HG02759 (cell line): ENCODE measurements at regions not wholly inside any gene's neighbourhood (a gene's known extent, or its start where the extent isn't known, plus 50 kb on each side); places are given as distances from the start of the nearest gene placed in this dataset.
"Not testable (repeated sequence)": the region's sequence is repeated elsewhere in the genome, so short reads cannot be mapped to it uniquely, and the experiment has no call there.

ENCODE experiments used
- ATAC-seq: cut with Tn5 transposase; IDR thresholded peaks from one replicate; pipeline ENCODE4 v1.9.1; 2021; ENCODE audit warnings: mild to moderate bottlenecking, moderate library complexity; ENCODE audit not compliant: unreplicated experiment

GRCh38 chr4:151866592-151866918 lies 105.7 kb upstream of the GATB start:
- no peak for ATAC-seq

- no peak for ATAC-seq
Measured at GRCh38 chr4:151865744-151866591, 105.2 kb upstream of the GATB start.

- ATAC-seq = no peak
Measured at GRCh38 chr4:151865312-151865711, 104.5 kb upstream of the GATB start.

- ATAC-seq = no peak
Measured at GRCh38 chr4:151864068-151864467, 103.3 kb upstream of the GATB start.

- ATAC-seq = no peak
Measured at GRCh38 chr4:151862766-151863165, 102.0 kb upstream of the GATB start.

- no peak for ATAC-seq
Measured at GRCh38 chr4:151860561-151861093, 99.8 kb upstream of the GATB start.

GRCh38 chr4:151859641-151860040 lies 98.8 kb upstream of the GATB start:
- no peak for ATAC-seq

- no peak for ATAC-seq
Measured at GRCh38 chr4:151858356-151858755, 97.5 kb upstream of the GATB start.

- ATAC-seq = no peak
Measured at GRCh38 chr4:151857368-151857767, 96.6 kb upstream of the GATB start.

- no peak for ATAC-seq
Measured at GRCh38 chr4:151855747-151856146, 94.9 kb upstream of the GATB start.

- no peak for ATAC-seq
Measured at GRCh38 chr4:151854731-151855130, 93.9 kb upstream of the GATB start.

- ATAC-seq = no peak
Measured at GRCh38 chr4:151853034-151853433, 92.2 kb upstream of the GATB start.

GRCh38 chr4:151852202-151852601 lies 91.4 kb upstream of the GATB start:
- ATAC-seq = no peak

- no peak for ATAC-seq
Measured at GRCh38 chr4:151851354-151851753, 90.5 kb upstream of the GATB start.

GRCh38 chr4:151850791-151851213 lies 90.0 kb upstream of the GATB start:
- ATAC-seq = no peak

GRCh38 chr4:151845551-151845950 lies 84.7 kb upstream of the GATB start:
- not testable (repeated sequence) for ATAC-seq

GRCh38 chr4:151842430-151843079 lies 81.7 kb upstream of the GATB start:
- no peak for ATAC-seq

GRCh38 chr4:151841107-151841506 lies 80.3 kb upstream of the GATB start:
- ATAC-seq = no peak

GRCh38 chr4:151835467-151835866 lies 74.7 kb upstream of the GATB start:
- ATAC-seq = no peak

GRCh38 chr4:151833174-151833573 lies 72.4 kb upstream of the GATB start:
- no peak for ATAC-seq

- no peak for ATAC-seq
Measured at GRCh38 chr4:151831526-151831925, 70.7 kb upstream of the GATB start.

GRCh38 chr4:151830168-151830567 lies 69.4 kb upstream of the GATB start:
- no peak for ATAC-seq
